Occipital lobe (tissue), 1 donor: ENCODE measurements at regions not wholly inside any gene's neighbourhood (a gene's known extent, or its start where the extent isn't known, plus 50 kb on each side); places are given as distances from the start of the nearest gene placed in this dataset.
"Not testable (repeated sequence)": the region's sequence is repeated elsewhere in the genome, so short reads cannot be mapped to it uniquely, and the experiment has no call there.

Experiments used
- DNase-seq: peaks from one replicate; lab custom pipeline; 2025; lab: John Stamatoyannopoulos, UW

GRCh38 chr4:27075603-27076002 lies 215.0 kb downstream of the STIM2 start:
- DNase-seq: not testable (repeated sequence)

GRCh38 chr4:27078934-27079455 lies 218.4 kb downstream of the STIM2 start:
- no peak for DNase-seq

- no peak for DNase-seq
These were observed 221.3 kb downstream of the STIM2 start for GRCh38 chr4:27081675-27082586.

GRCh38 chr4:27082776-27083175 lies 222.1 kb downstream of the STIM2 start:
- DNase-seq: no peak

GRCh38 chr4:27084685-27085361 lies 224.2 kb downstream of the STIM2 start:
- peak; percentile 43 for DNase-seq

- no peak for DNase-seq
These were observed 224.8 kb downstream of the STIM2 start for GRCh38 chr4:27085396-27085795.

GRCh38 chr4:27087306-27088045 lies 226.8 kb downstream of the STIM2 start:
- DNase-seq: no peak

GRCh38 chr4:27088491-27088890 lies 227.8 kb downstream of the STIM2 start:
- DNase-seq: no peak

GRCh38 chr4:27089186-27089585 lies 228.5 kb downstream of the STIM2 start:
- no peak for DNase-seq

- no peak for DNase-seq
These were observed 229.8 kb downstream of the STIM2 start for GRCh38 chr4:27090406-27090805.

DNA sequence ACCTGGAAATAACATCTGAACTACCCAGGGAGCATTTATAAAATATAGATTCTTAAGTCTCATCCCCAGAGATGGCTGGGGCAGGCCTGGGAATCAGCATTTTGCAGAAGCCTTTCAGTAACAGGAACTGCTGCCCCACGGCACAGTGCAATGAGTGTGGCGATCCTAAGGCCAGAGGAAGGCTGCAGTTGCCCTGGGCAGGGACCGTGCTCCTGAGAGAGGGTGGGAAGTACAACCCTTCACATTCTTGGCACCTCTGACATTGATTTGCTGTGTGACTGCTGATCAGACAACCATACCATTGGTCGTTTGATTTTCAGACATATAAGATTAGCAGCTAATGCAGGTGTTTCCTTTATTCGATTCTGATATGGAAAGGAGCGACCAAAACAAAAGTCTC lies 233.6 kb downstream of the STIM2 start:
- DNase-seq: no peak

- no peak for DNase-seq
These were observed 234.1 kb downstream of the STIM2 start for GRCh38 chr4:27094783-27095182.

DNA sequence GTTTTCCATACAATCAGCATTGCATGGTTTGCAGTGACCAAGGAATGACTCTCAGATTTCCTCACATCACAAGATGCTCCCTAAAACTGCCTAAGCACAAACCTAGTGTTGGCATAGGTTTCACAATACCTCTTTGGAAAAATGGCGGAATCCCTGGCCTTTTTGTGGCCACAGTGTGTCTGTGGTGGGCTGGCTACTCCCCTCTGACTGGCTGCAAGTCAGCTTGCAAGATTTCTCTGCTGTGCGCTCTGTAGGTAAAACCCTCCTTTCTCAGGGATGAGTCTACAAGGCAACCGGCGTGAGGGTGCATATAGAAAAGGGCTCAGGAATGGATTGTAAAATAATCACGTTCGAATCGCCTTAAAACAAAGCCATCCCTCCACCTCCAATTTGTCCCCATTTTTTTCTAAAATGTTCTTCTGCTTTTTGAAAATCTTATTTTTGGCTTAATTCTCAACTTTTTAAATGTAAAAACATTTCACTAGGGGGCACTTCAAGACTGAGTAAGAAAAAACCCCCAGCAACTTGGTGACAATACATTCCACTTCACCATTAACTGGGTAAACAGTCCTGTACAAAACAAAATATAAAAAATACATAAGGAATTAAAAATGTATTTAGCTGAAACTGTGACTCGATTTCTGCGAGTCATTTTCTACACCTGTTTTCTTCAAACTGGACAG lies 235.6 kb downstream of the STIM2 start:
- no peak for DNase-seq

DNA sequence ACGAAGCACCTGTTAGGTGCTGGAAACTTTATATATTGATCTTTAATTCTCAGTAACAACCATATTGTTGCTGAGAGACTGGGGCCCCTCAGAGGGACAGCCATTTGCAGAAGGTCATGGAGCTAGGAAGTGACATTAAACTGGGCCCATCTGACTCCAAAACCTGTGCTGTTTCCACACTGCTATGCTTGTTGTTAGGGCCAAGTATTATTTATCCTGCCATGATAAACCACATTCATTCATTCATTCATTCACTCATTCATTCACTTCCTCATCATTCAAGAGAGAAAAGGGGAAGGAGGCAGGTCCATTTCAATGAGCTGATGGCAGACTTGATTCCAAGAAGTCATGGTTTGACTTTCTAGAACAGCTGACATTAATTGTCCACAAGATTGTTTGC lies 237.4 kb downstream of the STIM2 start:
- DNase-seq: no peak

- DNase-seq: no peak
These were observed 240.1 kb downstream of the STIM2 start for GRCh38 chr4:27100713-27101112.

- DNase-seq: no peak
These were observed 240.5 kb downstream of the STIM2 start for GRCh38 chr4:27101126-27101525.

- no peak for DNase-seq
These were observed 240.9 kb downstream of the STIM2 start for GRCh38 chr4:27101561-27101960.

DNA sequence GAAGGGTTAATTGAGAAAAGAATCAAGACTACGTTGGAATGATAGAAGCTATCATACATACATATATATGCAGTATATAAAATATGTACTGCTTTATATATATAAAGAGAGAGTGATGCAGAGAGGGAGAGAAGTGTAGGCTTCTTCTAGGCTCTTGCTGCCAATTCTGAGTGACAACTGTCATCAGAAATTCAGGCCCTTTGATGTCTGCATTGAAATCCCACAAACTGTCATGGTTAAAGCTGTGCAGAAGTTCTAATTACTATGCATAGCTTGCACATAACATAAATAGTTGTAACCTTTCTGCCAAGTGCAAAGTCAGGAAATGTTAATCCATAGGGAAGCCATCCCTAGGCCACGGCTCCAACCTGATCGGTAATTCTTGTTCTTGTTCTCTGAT lies 251.0 kb downstream of the STIM2 start:
- DNase-seq: no peak

DNA sequence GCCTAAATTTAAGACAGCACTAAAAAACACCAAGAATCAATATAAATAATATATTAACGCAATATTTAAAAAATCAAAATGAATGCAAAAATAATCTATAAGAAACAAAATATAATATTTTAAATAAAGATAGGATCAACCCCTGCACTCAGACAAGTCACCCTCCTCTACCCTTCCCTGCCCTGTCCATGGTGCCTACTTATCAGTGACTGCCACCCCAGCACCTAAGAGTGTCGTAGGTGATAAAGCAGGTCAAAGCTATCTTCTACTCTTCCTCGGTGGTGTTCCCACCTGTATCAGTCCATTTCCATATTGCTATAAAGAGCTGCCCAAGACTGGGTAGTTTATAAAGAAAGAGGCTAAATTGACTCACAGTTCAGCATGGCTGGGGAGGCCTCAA lies 251.9 kb downstream of the STIM2 start:
- no peak for DNase-seq

GRCh38 chr4:27115221-27115620 lies 254.6 kb downstream of the STIM2 start:
- no peak for DNase-seq

GRCh38 chr4:27117453-27117852 lies 256.8 kb downstream of the STIM2 start:
- no peak for DNase-seq
